NCI-H774 (cell line): ENCODE measurements at regions not wholly inside any gene's neighbourhood (a gene's known extent, or its start where the extent isn't known, plus 50 kb on each side); places are given as distances from the start of the nearest gene placed in this dataset.
A peak's percentile ranks its signal among the peaks of the same experiment; 100 is the strongest.
"Not testable (repeated sequence)": the region's sequence is repeated elsewhere in the genome, so short reads cannot be mapped to it uniquely, and the experiment has no call there.

Experiments
- DNase-seq: peaks from one replicate; lab custom pipeline; 2025; lab: John Stamatoyannopoulos, UW

DNA sequence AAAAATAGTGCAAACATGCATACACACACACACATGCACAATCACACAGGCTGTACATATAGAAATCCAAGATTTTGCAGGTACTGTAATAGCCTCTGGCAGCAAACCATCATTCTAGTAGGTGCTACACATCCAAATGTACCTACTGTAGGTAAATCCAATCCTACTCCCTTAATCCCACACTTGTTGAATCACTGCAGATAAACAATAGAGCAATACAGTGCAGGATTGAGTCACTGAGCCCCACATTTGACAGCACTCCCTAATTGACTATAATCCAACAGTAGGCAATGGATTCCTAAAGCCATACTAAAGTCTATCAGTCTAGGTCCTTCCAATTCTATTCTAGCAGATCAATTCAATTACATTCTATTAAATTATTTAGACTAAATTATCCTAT, 1640.5 kb upstream of the CDH9 start:
- no peak for DNase-seq

DNA sequence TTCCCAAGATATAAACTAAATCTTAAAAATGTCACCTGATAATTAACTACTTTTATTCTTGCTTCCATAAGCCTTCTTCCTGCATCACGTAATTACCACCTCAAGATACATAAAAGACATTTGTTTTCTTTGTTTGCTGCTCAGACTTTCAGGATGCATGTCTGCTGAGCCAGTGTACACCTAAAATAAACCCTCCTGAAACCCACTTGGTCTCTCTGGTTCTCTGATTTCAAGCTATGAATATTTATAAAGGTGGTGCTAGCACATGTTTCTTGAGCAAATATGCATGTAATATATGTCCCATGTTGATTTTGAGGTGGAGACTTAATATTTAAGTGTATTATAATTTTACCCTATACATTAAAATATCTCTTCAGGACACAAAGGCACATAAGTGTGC, 1627.7 kb upstream of the CDH9 start:
- DNase-seq = no peak

DNA sequence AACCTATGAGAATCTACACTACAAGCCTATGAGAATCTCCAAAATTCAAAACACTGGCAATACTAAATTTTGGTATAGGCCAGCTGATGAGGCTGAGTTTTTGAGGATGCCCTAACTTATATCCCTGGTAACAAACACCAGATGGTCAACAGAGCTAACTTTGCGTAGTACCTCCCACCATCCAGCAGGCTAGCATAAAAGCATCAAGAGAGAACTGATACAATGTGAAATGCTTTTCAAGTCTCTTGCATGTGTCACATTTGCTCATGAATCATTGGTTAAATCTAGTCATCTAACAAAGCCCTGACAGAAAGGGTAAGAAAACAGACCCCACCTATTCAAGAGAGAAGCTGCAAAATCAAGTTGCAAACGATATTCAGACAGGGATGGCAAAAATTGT, 1609.7 kb upstream of the CDH9 start:
- no peak for DNase-seq

DNA sequence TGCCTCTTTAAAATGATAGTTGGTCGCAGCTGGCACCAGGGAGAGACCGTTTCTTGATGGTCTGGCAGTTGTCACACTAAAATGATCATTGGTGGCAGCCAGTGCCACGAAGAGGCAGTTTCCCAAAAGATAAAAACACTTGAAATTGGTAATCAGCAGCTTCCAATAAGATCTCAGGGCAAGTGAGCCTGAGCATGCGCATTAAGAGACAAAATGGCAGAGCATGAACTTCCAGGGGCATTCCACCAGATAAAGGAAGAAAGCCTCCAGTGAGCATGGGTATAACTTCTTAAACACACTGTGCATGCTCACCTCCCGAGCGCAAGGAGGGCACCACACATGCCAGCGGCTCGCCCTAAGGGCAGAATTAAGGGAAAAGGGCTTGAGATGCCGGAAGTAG, 1594.2 kb upstream of the CDH9 start:
- DNase-seq = no peak

DNA sequence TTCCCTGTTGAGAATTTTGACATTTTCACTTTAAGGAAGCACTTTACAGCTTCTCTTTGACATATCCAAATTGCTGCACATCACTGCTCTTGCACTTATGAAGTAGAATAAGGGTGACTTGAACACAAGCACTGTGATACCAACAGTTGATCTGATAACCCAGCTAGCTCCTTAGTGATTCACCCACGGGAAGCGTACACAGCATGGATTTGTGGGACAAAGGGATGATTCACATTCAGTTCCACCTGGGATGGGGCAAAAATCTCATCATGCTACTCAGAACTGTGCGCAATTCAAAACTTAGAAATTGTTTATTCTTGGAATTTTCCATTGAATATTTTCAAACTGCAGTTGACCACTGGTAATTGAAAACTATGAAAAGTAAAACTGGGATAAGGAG, 1565.5 kb upstream of the CDH9 start:
- no peak for DNase-seq

DNA sequence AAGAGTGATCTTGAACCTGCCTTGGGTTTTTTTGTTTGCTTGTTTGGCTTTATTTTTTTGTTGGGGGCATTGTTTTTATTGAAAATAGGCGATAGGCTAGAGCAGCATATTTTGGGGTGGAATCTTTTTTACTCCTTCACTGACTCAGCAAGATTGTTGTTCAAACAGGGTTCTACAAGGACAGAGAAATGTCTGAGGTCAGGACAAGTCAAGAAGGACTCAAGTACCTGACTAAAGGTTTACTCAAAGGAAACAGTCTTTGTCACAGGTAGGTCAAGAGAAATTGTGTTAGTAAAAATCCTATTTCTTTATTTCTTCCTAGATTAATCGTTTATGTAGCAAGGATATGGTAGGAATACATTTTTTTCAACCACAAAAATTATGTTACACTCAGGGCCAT, 1564.0 kb upstream of the CDH9 start:
- DNase-seq = no peak

GRCh38 chr5:28596707-28597106, 1558.3 kb upstream of the CDH9 start:
- DNase-seq = not testable (repeated sequence)

GRCh38 chr5:28580616-28581015, 1542.2 kb upstream of the CDH9 start:
- no peak for DNase-seq

GRCh38 chr5:28576022-28576421, 1537.6 kb upstream of the CDH9 start:
- no peak for DNase-seq

DNA sequence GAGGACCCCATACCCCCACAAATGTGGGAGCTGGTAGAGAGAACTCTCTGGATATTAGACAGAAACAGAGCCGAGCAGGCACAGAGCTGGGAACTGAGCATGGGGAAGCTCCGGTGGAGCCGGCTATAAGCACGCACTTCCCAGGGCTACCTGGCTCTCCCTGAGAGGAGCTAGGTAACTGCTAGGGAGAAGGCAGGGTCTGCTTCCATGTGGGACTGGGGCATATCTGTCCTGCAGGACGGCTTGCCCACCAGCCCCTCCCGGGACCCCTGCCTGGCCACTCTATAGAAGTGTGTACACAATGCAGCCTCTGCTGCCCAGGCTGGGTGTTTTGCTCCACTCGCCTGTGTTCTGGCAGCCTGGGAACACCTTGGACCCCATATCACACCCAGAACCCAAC, 1537.0 kb upstream of the CDH9 start:
- no peak for DNase-seq

DNA sequence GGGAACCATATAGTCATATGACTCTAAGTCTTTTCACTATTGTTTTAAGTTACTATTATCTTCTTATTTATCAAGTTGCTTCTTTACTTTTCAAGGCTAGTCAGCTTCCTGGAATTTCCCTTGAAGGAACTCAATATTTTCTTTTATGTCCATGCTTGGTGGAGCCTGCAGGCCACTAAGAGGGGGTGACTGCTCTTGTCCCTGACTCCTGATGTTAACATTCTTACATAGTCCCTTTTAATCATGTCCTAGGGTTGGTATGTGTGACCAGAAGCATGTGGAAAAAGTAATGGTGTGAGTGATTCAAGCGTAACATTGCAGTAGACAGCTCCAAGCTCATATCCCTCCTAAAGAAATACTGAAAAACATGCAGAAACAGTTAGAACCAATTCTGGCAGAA, 1536.2 kb upstream of the CDH9 start:
- DNase-seq = no peak

- DNase-seq = no peak
These were observed 1528.7 kb upstream of the CDH9 start for GRCh38 chr5:28567048-28567447.

DNA sequence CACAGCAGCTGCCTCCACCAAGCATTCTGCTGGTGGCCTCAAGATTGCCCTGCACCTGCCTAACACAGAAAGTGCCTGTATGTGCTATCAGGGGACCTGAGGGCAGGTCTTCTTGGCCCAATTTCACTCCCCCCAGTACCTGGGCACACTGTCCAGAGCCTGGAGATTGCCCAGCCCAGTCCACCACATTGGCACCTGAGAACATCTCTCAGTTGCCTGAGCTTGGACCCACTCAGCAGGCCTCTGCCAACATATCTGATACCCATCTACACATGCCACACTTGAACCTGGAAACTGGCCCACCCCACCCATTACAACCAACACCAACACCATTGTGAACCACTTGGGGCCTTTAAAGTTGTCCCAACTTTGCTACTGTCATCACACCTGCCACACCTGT, 1523.1 kb upstream of the CDH9 start:
- no peak for DNase-seq

DNA sequence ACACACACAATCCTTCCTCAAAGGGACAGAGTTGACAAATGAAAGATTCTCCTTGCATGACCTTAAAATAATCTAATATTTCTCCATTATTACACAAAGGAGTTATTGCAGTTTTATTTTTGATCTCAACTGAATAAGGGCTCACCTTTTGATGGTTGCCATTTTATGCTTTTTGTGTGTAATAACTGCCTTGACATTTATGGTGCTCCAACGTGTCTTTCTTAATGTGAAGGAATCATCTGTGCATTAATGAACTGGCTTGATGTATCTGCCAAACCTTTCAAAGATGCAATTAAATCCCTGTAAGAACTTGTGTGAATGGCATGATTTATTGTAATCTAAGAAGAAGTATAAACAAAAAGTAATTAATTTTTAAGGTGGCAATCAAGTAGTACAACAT, 1519.8 kb upstream of the CDH9 start:
- no peak for DNase-seq

- no peak for DNase-seq
These were observed 1518.7 kb upstream of the CDH9 start for GRCh38 chr5:28557114-28557513.

DNA sequence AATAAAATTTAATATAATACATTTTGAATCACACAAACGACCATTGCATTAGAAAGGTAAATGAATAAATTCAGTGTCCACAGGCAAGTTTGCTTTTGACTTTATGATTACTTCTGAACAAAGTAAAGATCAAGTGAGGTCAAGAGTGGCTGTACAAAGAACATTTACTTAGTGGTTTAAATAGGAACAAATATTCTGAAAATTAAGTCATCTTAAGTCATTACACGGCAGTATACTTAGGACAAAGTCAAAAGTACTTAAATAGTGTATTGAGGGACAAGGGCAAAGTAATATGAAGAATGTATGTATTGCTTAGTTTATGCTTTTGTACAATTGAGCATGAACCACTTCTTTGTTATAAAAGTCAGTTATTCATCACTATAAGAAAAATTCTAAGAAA, 1511.2 kb upstream of the CDH9 start:
- DNase-seq = no peak

DNA sequence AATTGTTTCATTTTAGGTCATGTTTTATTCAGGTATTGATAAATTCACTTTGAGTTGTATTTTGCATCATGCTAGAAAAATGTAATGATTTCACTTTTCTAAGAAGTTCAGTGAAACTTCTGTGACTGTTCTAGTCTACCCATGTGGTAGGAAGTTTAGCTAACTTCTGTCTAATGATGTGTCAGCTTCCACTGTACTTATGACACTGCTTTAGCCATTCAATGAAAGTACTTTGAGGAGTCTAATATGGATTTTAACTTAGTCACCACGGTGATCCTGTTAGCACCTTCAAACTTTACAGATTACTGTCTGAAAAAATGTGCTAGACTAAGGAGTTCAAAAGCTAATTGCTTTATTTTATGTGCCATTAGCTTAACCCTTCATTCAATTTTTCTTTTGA, 1510.5 kb upstream of the CDH9 start:
- no peak for DNase-seq

- DNase-seq = no peak
These were observed 1506.1 kb upstream of the CDH9 start for GRCh38 chr5:28544501-28544900.

GRCh38 chr5:28543473-28544098, 1505.2 kb upstream of the CDH9 start:
- peak; percentile 8 for DNase-seq

- DNase-seq = no peak
These were observed 1504.6 kb upstream of the CDH9 start for GRCh38 chr5:28542987-28543386.

DNA sequence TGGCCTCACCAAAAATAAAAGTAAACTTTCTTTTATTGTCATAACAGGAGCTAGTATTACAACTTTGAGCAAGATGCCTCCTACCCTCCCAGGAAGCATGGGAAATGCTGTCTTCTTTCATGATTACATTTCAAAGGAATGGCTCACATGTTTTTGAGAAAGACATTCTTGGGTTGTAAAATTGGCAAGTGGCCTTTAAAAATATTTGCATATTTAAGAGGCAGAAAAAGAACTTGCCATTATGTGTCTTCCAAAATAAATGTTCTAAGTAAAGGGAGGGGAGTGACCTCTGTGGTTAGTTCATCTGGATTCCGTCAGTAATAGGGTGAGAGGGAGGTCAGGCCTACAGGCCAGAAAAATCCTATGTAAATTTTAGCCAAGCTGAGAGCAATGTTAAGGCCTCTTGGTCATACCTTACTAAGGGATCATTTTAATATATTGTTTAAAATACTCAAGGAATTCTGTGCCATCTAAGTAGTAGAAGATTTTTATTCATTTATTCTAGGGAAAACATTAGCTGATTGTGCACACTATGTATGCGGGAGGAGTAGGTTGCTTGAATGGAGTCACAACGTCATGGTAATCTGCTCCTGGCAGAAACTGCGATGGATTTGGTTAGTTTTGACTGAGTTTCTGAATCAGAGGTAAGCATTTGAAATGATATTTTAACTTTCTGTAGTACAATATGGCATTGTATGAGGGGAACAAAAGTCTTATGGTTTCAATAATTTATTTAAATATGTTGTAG, 1485.7 kb upstream of the CDH9 start:
- DNase-seq = no peak

- no peak for DNase-seq
These were observed 1485.0 kb upstream of the CDH9 start for GRCh38 chr5:28523416-28523815.

DNA sequence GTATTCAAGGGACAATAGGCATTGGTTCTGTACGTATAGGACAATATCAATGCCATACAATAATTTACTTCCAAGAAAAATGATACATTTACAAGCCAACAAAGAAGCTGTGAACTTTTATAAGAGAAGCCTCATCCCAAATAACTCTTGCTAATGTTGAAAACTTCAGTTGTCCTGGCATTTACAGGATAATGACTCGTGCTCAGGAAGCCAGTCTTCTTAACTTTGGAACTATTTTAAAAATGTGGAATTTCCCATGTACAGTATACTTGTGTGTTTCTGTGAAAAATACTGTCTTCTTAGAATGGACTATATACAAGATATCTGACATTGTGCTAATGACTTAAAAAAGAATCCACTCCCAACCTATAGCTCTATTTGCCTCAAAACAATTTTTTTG, 1479.3 kb upstream of the CDH9 start:
- no peak for DNase-seq

DNA sequence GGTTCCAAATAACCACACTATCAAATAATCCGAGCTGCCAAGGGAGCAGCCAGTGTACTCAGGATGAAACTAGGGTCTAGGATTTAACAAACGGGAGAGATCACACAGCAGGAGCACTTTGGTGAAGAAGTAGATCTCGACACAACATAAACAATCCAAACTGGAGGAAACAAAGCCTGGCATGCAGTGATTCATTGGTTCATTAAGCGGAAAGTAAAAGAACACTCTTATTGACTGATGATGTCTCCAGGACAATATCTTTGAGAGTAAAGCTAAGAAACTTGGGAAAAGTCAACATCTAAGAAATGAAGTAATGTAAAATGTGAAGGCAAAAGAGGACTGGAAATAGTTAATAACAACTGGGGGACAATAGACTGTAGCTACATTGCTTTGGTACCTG, 1478.3 kb upstream of the CDH9 start:
- no peak for DNase-seq
